ENCODE measurements at regions not wholly inside any gene's neighbourhood (a gene's known extent, or its start where the extent isn't known, plus 50 kb on each side); places are given as distances from the start of the nearest gene placed in this dataset.

- no peak overlapping the region for H3K4me3 ChIP-seq (ENCODE audit: low read depth, low read length)
- in situ Hi-C loops (cut with HindIII; ENCODE audit: low sequenced_read_pairs), result no loop called here
- DNase-seq (ENCODE audit: low read depth), result no peak
- no peak for TF ChIP-seq CTCF (IDR thresholded peaks at IDR 0.05; ENCODE audit: low read depth, low read length, missing control alignments)
Measured at GRCh38 chr16:65213866-65214595, 92.2 kb upstream of the CDH11 start.

- DNase-seq (ENCODE audit: low read depth), result no peak
- in situ Hi-C loops (cut with HindIII; ENCODE audit: low sequenced_read_pairs), result no loop called here
- H3K4me3 ChIP-seq (ENCODE audit: low read depth, low read length), result no peak overlapping the region
- TF ChIP-seq CTCF (IDR thresholded peaks at IDR 0.05; ENCODE audit: low read depth, low read length, missing control alignments), result no peak
Measured at GRCh38 chr16:65212791-65213190, 90.9 kb upstream of the CDH11 start.

- DNase-seq (ENCODE audit: low read depth), result no peak
- no peak overlapping the region for H3K4me3 ChIP-seq (ENCODE audit: low read depth, low read length)
- in situ Hi-C loops (cut with HindIII; ENCODE audit: low sequenced_read_pairs), result no loop called here
- no peak for TF ChIP-seq CTCF (IDR thresholded peaks at IDR 0.05; ENCODE audit: low read depth, low read length, missing control alignments)
Measured at GRCh38 chr16:65212240-65212639, 90.4 kb upstream of the CDH11 start.

GRCh38 chr16:65202461-65202860 is 80.6 kb upstream of the CDH11 start:
- no peak for TF ChIP-seq CTCF (IDR thresholded peaks at IDR 0.05; ENCODE audit: low read depth, low read length, missing control alignments)
- H3K4me3 ChIP-seq (ENCODE audit: low read depth, low read length), result no peak overlapping the region
- in situ Hi-C loops (cut with HindIII; ENCODE audit: low sequenced_read_pairs), result no loop called here
- DNase-seq (ENCODE audit: low read depth), result no peak

GRCh38 chr16:65201511-65201910 is 79.6 kb upstream of the CDH11 start:
- no peak overlapping the region for H3K4me3 ChIP-seq (ENCODE audit: low read depth, low read length)
- TF ChIP-seq CTCF (IDR thresholded peaks at IDR 0.05; ENCODE audit: low read depth, low read length, missing control alignments), result no peak
- no peak for DNase-seq (ENCODE audit: low read depth)
- in situ Hi-C loops (cut with HindIII; ENCODE audit: low sequenced_read_pairs), result no loop called here

GRCh38 chr16:65200857-65201256 is 79.0 kb upstream of the CDH11 start:
- no peak overlapping the region for H3K4me3 ChIP-seq (ENCODE audit: low read depth, low read length)
- DNase-seq (ENCODE audit: low read depth), result no peak
- TF ChIP-seq CTCF (IDR thresholded peaks at IDR 0.05; ENCODE audit: low read depth, low read length, missing control alignments), result no peak
- in situ Hi-C loops (cut with HindIII; ENCODE audit: low sequenced_read_pairs), result no loop called here

Measured in astrocyte of the cerebellum (primary cell).